Caco-2 (cell line): ENCODE measurements at regions not wholly inside any gene's neighbourhood (a gene's known extent, or its start where the extent isn't known, plus 50 kb on each side); places are given as distances from the start of the nearest gene placed in this dataset.

Source experiments
- BruUV-seq: library from RNA; stranded (reverse); fragments of 400-500 nt; replicated peaks from 2 replicates; lab custom pipeline; 2021; lab: Mats Ljungman, UMichigan
- CTCF ChIA-PET: fragments of 300-600 bp; sonication (Branson Sonifier 250); formaldehyde crosslinking; loops from one replicate; lab custom pipeline; 2022; ENCODE audit warnings: antibody characterized with exemption; lab: Charles Lee
- POLR2A ChIA-PET: fragments of 300-600 bp; sonication (Branson Sonifier 250); formaldehyde crosslinking; loops from one replicate; lab custom pipeline; 2022; ENCODE audit warnings: antibody characterized with exemption; lab: Charles Lee
- DNase-seq, 2 experiments: peaks; one replicate each; pipeline versions ENCODE4 v3.0.0 to v3.0.0-alpha.2; 2020 to 2022
- H3K27me3 ChIP-seq: replicated peaks from 2 replicates; pipeline ENCODE4 v1.6.0; 2011; ENCODE audit warnings: low read length; ENCODE audit not compliant: control insufficient read depth, insufficient read depth
- H3K36me3 ChIP-seq: 2 replicates; pipeline ENCODE4 v1.5.1; 2011; ENCODE audit warnings: low read length; ENCODE audit not compliant: control insufficient read depth, insufficient read depth
- H3K4me1 ChIP-seq: fragments of 250-450 bp; sonication (Bioruptor Pico); 2 replicates; pipeline ENCODE4 v1.5.1; 2020; ENCODE audit warnings: mild to moderate bottlenecking
- H3K4me3 ChIP-seq: 2 replicates; pipeline ENCODE4 v1.5.1; 2011; ENCODE audit warnings: low read depth, mild to moderate bottlenecking, control low read depth, low read length
- H3K9me3 ChIP-seq: fragments of 250-450 bp; sonication (Bioruptor Pico); 2 replicates; pipeline ENCODE4 v1.5.1; 2020; ENCODE audit warnings: mild to moderate bottlenecking, moderate library complexity
- H3K27ac Mint-ChIP-seq: one replicate; pipeline ENCODE4 v1.8.0; 2022; ENCODE audit warnings: mixed read lengths; ENCODE audit not compliant: unreplicated experiment
- H3K27me3 Mint-ChIP-seq: one replicate; pipeline ENCODE4 v1.8.0; 2022; ENCODE audit warnings: mixed read lengths; ENCODE audit not compliant: insufficient read depth, unreplicated experiment
- H3K36me3 Mint-ChIP-seq: one replicate; pipeline ENCODE4 v1.8.0; 2022; ENCODE audit warnings: mild to moderate bottlenecking, mixed read lengths; ENCODE audit not compliant: insufficient read depth, unreplicated experiment
- H3K4me1 Mint-ChIP-seq: one replicate; pipeline ENCODE4 v1.8.0; 2022; ENCODE audit warnings: low read depth, mixed read lengths; ENCODE audit not compliant: unreplicated experiment
- H3K4me3 Mint-ChIP-seq: one replicate; pipeline ENCODE4 v1.8.0; 2022; ENCODE audit warnings: mild to moderate bottlenecking, moderate library complexity, mixed read lengths; ENCODE audit not compliant: unreplicated experiment
- H3K9me3 Mint-ChIP-seq: one replicate; pipeline ENCODE4 v1.8.0; 2022; ENCODE audit warnings: mixed read lengths; ENCODE audit not compliant: unreplicated experiment
- CTCF ChIP-seq, 2 experiments: fragments of 200-600 bp in 1 of 2; IDR thresholded peaks; 1 replicate in 1 of 2; 2 replicates in 1 of 2; pipeline versions ENCODE4 v1.5.1 to v1.8.0; 2011 to 2022; ENCODE audit warnings: antibody characterized with exemption in 1 of 2, control low read depth in 1 of 2, inconsistent platforms in 1 of 2, low read depth in 1 of 2, low read length in 1 of 2, mild to moderate bottlenecking in 1 of 2, moderate library complexity in 1 of 2; ENCODE audit not compliant: insufficient read depth in 1 of 2, severe bottlenecking in 1 of 2, unreplicated experiment in 1 of 2
- intact Hi-C: fragments of 100-400 bp; cut with micrococcal nuclease; formaldehyde crosslinking; loops from one replicate; pipeline ENCODE4 v1.10.0; 2022; ENCODE audit not compliant: unreplicated experiment

- Mint-ChIP-seq H3K27ac (no peak overlapping the region), H3K9me3 (no peaks in the 10 kb centered on the region), H3K4me1 (no peaks in the 10 kb centered on the region), H3K36me3 (no peaks in the 10 kb centered on the region), H3K27me3 (no peaks in the 10 kb centered on the region), H3K4me3 (no peak overlapping the region)
- H3K4me3 ChIP-seq = no peak overlapping the region
- no peak for DNase-seq
- CTCF ChIA-PET = no interaction called here
- H3K36me3 ChIP-seq = no peaks in the 10 kb centered on the region
- no TSS peak for BruUV-seq
- no peaks in the 10 kb centered on the region for H3K27me3 ChIP-seq
- POLR2A ChIA-PET = no interaction called here
- intact Hi-C loops = no loop called here
- TF ChIP-seq CTCF (IDR thresholded peaks at IDR 0.05; ENCODE audit: insufficient read depth in 1 of 2, low read depth in 1 of 2, low read length in 1 of 2, severe bottlenecking in 1 of 2, unreplicated experiment in 1 of 2) = no peak
- no peaks in the 10 kb centered on the region for H3K4me1 ChIP-seq
- H3K9me3 ChIP-seq = no peaks in the 10 kb centered on the region
Observed at GRCh38 chrX:3181846-3182245, 140.6 kb downstream of the ARSF start.

DNA sequence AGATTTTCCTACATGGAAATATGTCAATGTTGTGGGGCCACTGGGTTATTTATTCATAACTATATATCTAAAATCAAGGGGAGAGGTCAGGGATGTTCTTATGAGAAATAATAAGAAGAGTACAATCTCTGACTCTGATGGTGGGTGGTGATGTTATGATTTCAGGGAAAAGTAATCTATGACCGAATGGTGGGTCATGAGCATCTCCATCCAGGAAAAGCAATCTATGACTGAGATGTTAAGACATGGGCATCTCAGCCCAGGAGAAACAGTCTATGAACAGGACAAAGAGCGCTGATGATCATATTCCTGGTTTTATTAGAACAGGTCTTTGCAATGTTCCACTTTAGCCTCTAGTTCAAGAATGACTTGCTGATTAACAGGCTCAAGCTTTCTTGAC lies 137.1 kb downstream of the ARSF start:
- Mint-ChIP-seq H3K27ac (no peak overlapping the region), H3K27me3 (no peaks in the 10 kb centered on the region), H3K36me3 (no peaks in the 10 kb centered on the region), H3K4me1 (peaks cover 7% of the 10 kb centered on the region), H3K4me3 (no peak overlapping the region), H3K9me3 (no peaks in the 10 kb centered on the region)
- TF ChIP-seq CTCF (IDR thresholded peaks at IDR 0.05; ENCODE audit: insufficient read depth in 1 of 2, low read depth in 1 of 2, low read length in 1 of 2, severe bottlenecking in 1 of 2, unreplicated experiment in 1 of 2) = no peak
- H3K4me3 ChIP-seq = no peak overlapping the region
- H3K4me1 ChIP-seq = no peaks in the 10 kb centered on the region; the same call in 1 of the 2 replicates
- H3K27me3 ChIP-seq = no peaks in the 10 kb centered on the region
- H3K9me3 ChIP-seq = no peaks in the 10 kb centered on the region
- no peak for DNase-seq
- ChIA-PET CTCF (interaction anchor here (0.7 kb wide), 1 partner anchor 11 kb away, joined by 4 read pairs; no protein-coding TSS in a partner anchor), POLR2A (no interaction called here)
- no TSS peak for BruUV-seq
- intact Hi-C loops = no loop called here
- no peaks in the 10 kb centered on the region for H3K36me3 ChIP-seq

DNA sequence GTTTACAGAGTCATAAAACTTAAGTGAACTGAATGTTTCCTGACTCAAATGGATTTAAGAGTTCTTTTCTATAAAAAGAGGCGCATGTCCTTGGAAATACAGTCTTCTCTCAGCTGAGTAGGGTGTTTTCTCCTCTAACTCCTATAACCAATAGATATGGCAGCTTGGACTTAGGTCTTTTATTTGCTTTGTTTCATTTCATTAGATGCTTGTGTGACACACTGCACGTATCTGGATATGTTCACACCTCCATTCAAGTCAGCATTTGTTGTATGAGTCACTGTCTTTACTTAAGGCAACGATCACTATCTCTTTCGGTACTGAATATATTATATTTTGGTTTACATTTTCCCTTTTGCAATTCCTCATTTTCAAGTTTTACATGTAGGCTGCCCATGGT lies 136.6 kb downstream of the ARSF start:
- Mint-ChIP-seq H3K4me3 (no peak overlapping the region), H3K4me1 (peaks cover 7% of the 10 kb centered on the region), H3K36me3 (no peaks in the 10 kb centered on the region), H3K27ac (no peak overlapping the region), H3K9me3 (no peaks in the 10 kb centered on the region), H3K27me3 (no peaks in the 10 kb centered on the region)
- no peak overlapping the region for H3K4me3 ChIP-seq
- H3K4me1 ChIP-seq = no peaks in the 10 kb centered on the region; the same call in 1 of the 2 replicates
- no TSS peak for BruUV-seq
- no peaks in the 10 kb centered on the region for H3K36me3 ChIP-seq
- no peaks in the 10 kb centered on the region for H3K9me3 ChIP-seq
- no peak for DNase-seq
- H3K27me3 ChIP-seq = no peaks in the 10 kb centered on the region
- ChIA-PET CTCF (no interaction called here), POLR2A (no interaction called here)
- TF ChIP-seq CTCF (IDR thresholded peaks at IDR 0.05; ENCODE audit: insufficient read depth in 1 of 2, low read depth in 1 of 2, low read length in 1 of 2, severe bottlenecking in 1 of 2, unreplicated experiment in 1 of 2) = no peak
- intact Hi-C loops = no loop called here
